Stimulated activated CD8-positive, alpha-beta memory T cell treated with anti-CD3 and anti-CD28 coated beads, Interleukin-7, amount 100 ng/mL, for 48 hours (primary cell): ENCODE measurements at regions not wholly inside any gene's neighbourhood (a gene's known extent, or its start where the extent isn't known, plus 50 kb on each side); places are given as distances from the start of the nearest gene placed in this dataset.
"Not testable (repeated sequence)": the region's sequence is repeated elsewhere in the genome, so short reads cannot be mapped to it uniquely, and the experiment has no call there.

Experiments
- DNase-seq, 2 donors: peaks; one replicate each; pipeline ENCODE4 v3.0.0-alpha.2; 2020; ENCODE audit warnings: low read depth in 1 of 2; ENCODE audit errors: extremely low read depth in 1 of 2

DNA sequence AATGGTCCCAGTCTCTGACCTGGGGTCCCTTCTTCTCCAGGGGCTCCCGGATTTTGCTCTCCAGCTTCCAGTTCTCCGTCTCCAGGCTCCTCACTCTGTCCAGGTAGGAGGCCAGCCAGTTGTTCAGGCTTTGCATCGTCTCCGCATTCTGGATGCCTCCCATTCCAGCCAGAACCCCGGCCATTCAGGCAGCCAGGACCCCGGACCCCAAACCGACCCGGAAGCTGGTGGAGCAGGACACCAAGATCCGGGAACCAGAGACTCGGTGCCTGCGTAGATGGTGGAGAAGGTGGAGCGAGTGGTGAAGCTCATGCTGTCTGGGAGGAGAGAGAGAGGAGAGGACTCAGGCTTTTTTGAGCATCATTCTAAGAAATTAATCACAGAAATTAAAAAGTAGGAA lies 572.4 kb upstream of the NCAM2 start:
- no peak for DNase-seq

DNA sequence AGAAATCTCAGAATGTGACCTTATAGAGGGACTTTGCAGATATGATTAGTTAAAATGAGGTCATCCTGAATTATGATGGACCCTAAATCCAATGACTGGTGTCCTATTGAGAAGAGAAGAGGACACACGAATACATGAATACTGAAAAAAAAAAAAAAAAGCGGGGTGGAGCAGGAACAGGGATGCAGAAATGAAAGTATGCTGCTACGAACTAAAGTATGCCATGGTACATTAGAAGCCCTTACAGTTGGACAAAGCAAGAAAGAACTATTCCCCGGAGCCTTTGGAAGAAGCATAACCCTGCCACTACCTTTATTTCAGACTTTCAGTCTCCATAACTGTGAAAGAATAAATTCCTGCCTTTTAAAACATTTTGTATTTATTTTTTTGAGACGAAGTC lies 557.9 kb upstream of the NCAM2 start:
- DNase-seq, result no peak

DNA sequence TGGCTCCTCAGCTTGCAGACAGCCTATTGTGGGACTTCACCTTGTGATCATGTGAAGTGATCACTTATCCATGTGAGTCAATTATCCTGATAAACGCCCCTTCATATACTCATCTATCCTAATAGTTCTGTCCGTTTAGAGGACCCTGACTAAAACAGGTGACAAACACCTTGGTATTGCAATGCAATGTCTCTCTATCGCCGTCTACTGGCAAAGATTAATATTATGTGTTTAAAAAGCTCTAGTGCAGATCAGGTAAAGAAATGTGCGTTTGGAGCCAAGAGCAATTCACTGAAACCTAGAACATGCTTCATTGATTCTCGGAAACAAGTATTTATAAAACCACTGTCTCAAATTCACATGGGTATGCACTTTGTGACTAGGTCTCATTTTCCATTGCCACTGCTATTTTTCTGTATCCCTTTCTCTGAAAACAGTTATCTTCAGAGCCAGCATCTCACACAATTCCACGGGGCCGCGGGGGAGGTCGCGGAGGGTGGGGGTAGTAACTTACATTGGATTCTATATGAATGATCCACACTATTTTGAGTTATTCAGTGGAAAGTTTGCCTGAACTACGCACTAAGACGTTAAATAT lies 554.6 kb upstream of the NCAM2 start:
- DNase-seq, result no peak

DNA sequence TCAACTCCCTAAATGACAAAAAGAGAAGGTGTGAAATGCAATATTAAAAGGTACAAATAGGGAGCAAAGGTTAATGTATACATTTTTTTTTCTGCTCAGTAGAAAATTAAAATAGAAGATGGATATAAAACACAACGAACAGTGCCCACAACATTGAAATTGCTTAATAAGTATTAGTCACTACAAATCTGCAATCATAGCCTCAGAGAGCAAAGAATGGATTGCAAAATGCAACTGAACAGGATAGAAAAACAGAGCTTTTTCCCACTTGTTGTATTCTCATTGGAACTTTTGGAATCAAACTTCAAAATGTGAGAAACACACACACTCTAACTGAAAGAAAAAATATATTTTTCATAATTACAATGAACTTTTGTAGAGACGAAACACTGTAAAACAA lies 552.2 kb upstream of the NCAM2 start:
- no peak for DNase-seq

DNA sequence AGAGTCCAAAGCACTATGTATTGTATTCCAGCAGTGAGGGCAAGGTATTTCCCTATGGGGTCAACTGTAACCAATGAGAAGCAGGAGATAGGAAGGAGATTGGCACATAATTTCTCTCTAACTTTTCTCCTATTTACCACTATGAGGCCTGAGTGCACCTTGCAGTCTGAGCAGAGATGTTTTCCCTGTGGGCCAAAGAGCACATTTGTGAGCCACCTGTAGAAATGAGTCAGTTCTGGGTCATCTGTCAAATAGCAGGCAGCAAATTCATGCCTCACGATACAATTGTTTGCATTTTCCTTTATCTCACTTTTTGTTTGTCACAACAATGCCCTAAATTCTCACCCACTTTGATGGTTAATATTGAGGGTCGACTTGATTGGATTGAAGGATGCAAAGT lies 547.2 kb upstream of the NCAM2 start:
- DNase-seq, result no peak

DNA sequence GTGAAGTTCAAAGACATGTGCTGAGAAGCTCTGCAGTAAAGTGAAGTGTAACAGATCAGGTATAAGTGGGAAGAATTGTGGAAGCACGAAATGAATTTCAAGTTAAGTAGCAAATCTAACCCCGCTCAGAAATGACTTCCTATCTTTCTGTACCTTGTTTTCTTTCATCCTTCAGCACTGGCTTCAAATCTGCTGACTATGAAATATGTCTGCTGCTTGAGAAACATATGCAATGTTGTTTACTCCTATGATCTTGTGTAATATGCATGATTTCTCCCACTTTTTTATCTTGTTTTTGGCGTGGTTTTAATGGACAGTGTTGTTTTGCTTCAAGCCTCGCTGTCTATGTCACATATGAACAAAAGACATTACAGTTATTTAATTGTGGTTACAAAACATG lies 545.3 kb upstream of the NCAM2 start:
- no peak for DNase-seq

DNA sequence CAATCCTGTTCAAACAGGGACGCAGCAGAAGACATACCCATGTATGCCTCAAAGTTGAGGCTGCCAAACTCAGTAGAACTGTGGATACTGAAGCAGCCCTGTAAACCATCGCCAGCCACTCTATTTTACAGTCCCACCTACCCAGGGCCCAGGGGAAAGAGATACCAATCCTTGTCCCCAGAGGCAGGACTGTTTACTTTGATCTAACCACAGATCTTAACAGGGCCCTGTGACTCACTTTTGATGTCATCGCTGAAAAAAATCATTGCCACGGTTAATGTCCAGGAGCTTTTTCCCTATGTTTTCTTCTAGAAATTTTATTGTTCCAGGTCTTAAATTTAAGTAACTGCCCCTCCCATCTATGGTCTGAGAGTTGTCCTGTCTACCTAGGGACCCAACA lies 538.4 kb upstream of the NCAM2 start:
- DNase-seq, result no peak

DNA sequence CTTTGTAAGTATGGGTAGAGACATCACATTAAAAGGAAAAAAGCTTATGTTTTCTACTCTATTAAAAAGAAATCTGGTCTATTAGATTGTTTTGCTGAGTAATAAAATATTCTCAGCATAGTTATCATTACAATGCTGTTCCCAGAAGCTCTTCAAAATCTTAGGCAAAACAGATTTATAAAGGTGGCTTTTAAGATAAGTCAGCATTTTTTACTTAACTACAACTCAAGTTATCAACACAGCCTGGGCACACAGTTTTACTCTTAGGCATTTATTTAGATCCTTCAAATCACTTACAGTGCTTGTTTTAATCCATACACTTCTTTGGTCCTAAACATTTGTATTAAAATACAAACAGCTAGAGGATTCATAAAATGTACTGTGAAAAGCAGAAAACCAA lies 534.8 kb upstream of the NCAM2 start:
- DNase-seq, result no peak

DNA sequence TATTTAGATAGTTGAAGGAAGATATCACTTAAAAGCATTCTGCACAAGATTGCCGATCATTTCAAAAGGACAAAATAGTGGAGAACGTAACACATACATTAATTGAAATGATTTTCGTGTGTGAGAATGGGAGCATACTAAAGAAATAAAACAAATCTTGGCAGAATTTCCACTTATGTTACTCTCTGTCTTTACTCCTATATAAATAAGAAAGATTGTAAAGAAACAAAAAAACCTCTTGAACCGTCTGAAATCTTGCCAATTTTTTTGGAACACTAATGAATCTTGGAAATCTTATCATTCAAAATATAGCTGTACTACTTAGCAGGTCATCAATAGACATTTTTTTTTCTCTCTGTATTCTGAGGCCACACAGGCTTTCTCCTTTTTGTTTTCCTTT lies 528.8 kb upstream of the NCAM2 start:
- DNase-seq, result no peak

DNA sequence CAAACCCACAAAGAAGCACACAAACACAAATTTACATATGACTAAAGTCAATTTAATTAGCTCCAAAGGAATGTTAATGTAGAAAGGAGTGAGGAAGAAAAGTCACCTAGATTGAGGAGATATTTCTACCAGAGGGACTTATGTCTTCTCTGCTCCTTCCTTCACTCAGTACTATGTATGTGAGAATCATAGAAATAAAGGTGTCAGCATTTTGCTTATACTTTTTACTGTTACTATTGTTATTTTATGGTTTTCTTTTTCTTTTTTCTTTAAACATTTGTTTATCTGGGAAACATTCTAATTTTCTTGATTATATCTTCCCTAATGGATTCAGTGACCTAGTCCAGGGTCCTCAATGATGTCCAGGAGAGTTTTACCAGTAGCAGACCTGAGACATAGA lies 511.9 kb upstream of the NCAM2 start:
- no peak for DNase-seq

DNA sequence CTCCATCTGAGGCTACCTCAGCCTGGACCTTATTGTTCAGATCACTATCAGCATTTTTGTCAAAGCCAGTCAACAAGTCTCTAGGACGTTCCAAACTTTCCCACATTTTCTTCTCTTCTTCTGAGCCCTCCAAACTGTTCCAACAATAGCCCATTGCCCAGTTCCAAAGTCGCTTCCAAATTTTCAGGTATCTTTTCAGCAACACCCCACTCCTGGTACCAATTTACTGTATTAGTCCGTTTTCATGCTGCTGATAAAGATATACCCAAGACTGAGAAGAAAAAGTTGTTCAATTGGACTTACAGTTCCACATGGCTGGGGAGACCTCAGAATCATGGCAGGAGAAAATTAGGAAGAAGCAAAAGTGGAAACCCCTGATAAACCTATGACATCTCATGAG lies 495.3 kb upstream of the NCAM2 start:
- not testable (repeated sequence) for DNase-seq

DNA sequence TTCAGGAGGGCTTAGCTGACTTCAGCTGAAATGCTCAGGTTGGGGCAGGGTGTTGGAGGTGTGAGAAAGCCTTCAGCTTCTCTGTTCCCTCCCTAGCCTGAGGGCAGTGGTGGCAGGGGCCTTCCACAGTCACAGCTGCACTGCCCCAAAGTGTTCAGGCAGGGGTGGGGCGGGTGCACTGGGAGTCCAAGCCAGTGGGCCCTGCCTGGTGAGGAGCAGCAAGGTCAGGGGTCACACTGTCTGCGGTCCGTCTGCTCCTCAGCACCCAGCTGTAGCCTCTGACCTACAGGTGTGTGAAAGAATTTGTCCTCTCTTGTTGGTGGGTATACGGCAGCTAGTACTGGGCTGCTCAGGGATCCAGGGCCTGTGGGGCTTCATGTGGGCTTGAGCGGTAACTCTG lies 490.4 kb upstream of the NCAM2 start:
- DNase-seq, result no peak

DNA sequence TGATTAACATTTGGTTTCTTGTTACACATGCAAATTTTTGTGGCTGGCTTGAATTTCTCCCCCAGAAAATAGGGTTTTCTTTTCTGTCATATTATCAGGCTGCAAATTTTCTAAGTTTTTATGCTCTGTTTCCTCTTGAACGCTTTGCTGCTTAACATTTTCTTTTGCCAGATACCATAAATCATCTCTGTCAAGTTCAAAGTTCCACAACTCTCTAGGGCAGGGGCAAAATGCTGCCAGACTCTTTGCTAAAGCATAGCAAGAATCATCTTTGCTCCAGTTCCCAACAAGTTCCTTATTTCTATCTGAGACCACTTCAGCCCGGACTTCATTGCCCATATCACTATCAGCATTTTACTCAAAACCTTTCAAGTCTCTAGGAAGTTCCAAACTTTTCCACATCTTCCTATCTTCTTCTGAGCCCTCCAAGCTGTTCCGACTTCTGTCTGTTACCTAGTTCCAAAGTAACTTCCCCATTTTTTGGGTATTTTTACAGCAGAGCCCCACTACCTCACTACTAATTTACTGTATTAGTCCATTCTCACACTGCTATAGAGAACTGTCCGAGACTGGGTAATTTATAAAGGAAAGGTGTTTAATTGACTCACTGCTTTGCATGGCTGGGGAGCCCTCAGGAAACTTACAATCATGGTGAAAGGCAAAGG lies 486.9 kb upstream of the NCAM2 start:
- DNase-seq, result no peak

DNA sequence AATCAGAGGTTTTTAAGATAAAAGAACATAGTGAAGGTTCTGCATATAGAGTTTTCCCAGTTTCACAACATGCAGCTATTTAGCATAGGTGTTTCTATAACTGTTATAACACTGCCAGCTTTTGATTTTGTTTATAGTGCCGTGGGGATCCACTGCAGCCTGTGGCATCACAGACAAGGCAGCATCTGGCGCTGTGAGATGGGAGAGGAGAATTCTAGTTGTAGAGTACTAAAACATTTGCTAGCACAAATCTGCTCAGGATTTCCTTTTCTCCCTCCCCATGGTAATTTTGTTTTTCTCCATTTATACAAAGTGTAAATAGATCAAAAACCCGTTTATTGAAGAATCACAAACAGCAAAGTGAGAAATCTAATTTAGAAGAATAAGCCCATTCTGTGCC lies 482.8 kb upstream of the NCAM2 start:
- no peak for DNase-seq

DNA sequence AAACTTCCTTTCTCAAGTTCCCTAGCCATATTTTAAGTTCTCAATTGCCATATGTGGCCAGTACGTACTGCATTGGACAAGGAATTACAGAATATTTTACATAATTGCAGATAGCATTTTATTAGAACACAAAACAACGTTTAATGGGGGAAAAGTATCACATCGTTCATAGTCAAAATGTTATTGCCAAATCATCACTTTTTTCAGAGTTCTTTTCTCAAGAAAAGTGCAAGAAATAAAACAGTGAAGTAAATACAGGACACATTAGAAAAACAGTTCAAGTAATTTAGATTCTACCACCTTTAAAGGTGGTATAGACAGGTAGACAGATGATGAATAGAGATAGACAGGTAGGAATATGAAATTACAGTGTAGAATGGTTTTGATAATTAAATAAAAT lies 479.1 kb upstream of the NCAM2 start:
- no peak for DNase-seq

DNA sequence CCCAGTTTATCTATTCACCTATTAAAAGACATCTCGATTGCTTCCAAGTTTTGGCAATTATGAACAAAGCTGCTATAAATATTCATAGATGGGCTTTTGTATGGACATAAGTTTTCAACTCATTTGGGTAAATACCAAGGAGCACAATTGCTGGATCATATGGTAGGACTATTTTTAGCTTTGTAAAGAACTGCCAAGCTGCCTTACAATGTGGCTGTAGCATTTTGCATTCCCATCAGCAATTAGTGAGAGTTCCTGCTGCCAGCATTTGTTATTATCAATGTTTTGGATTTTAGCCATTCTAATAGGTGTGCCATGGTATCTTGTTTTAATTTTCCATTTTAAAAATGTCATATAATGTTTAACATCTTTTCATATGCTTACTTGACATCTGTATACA lies 475.6 kb upstream of the NCAM2 start:
- DNase-seq, result no peak

DNA sequence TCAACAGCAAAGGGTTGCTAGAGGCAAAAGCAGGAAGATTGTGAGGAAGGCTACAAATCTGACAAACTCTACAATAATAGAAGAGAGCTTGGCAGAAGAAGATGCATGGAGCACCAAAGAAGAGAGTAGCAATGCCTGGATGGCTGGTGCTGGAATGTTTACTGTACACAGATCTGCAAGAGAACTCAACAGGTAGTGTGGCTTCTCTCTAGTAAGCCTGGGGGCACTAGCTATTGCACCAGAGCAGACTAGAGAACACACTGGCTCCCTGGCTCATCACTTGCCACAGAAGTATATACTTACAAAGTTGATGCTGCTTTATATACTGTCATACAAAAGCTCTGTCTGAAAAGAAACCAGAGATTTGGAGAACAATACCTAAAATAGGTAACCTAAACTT lies 475.0 kb upstream of the NCAM2 start:
- DNase-seq, result no peak

DNA sequence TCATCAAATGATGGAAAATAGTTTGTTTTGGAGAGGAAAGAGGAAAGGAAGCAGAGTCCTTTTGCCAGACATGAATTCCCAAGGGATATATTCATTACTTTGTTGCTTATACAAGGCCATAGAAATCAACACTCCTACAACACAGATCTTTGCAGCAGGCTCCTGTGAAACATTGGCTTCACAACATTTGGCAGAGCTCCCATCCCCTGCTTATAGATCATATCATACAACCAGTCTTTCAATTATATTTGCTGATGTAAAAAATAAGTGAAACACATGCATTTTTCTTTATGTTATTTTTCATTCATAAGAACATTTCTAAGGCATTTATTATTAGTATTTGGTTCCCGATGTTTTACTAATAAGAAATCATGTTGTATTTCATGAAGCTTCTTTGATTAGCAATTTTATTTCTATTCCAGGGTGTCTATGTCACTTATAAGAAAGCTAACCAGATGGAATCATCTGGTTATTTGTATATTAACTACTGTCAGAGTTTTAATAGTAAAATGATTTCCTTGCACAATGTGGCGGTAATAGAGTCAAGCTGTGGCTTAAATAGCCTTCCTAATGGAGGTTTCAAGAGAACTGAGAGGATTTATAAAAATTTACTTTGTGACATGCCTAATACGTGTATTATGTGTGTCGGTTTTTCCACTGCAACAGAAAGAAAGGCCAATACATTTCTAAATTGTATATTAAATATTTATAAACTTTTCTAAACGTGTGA lies 470.3 kb upstream of the NCAM2 start:
- DNase-seq, result no peak

DNA sequence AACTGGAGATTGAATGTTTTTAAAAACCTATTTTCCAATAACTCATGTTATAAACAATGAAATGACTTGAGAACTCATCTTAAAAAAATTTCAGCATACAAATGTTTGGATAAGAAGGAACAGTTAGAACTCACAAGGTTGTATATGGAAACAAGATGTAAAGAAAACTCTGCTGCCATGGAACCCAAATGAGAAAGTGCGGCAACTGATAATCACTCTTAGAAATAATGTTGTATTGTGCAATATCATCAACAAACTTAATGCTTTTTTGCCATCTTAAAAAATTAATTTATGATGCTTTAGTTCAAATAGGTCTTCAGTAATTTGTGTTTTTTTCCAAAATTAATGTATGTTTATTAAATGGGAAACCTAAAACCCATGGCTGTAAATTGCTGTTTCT lies 461.1 kb upstream of the NCAM2 start:
- no peak for DNase-seq

DNA sequence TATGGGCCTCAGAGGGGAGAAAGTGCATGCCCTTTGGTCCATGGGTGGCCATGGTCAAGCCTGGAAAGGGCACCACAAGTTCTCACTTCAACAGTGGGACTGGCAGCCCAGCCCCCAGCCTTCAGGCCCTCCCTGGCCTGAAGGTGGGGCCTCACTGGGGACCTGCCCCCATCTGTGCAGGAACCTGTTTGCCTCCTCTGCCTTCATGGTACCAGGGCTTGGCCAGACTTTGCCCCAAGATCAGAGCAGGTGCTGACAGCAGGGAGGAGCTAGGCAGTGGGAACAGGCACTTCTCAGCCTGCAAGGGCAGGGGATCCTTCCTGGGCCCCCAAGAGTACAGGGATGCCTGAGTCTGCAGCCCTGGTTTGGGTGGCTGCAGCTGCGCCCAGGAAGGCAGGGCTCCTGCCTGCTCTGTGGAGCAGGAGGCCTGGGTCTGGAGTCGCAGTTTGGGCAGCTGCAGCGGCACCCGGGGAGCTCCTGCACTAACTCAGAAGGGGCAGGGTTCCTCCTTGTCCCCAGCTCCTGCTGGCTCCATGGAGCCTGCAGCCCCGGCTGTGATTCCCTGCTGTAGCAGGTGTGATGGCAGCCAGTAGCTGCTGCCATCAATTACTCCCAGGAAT lies 460.1 kb upstream of the NCAM2 start:
- no peak for DNase-seq

DNA sequence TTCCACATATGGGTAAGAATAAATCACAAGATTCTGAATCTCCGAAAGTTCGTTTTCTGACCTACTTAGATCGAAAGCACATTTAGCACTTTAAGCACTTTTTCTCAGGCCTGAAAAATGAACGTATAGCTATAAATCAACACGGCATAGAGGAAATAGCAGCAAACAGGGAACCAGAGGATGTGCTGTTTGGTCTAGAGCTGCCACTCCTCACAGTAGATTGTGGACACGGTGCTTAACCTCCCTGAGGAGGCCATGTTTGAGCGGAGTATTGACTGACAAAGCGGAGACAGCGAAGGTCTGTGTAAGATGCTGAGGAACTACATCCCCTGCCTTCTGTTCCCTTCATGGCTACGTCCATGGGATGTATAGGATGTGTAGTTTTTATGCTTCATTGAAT lies 452.8 kb upstream of the NCAM2 start:
- no peak for DNase-seq

DNA sequence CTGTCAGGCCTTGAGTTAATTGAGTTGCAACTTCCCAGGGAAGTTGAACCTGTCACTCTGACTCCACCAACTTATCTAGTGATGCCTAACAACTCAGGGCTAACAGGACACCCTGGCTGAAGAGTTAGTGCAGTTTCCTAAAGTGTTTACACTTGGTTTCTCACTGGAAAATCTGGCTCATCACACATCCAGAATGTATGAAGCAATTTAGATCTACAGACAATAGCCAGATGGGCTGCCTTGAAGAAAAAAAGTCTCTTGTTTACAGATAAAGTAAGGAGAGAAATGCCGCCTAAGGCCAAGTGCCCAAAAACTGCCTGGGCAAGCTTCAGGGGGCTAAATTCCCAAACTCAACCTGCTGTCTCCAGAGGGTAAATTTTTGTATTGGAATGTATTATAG lies 446.3 kb upstream of the NCAM2 start:
- DNase-seq, result no peak
